Thoracic aorta (tissue), 2 donors: ENCODE measurements at regions not wholly inside any gene's neighbourhood (a gene's known extent, or its start where the extent isn't known, plus 50 kb on each side); places are given as distances from the start of the nearest gene placed in this dataset.

ENCODE experiments used
- ATAC-seq: fragments of 150-250 bp; one replicate; pipeline ENCODE4 v1.8.0; 2017; ENCODE audit warnings: low read depth; ENCODE audit not compliant: insufficient number of reproducible peaks, low FRiP score
- DNase-seq: peaks from one replicate; pipeline ENCODE4 v3.0.0-alpha.2; 2020; ENCODE audit warnings: low spot score
- H3K27ac ChIP-seq, 2 donors: fragments of 200-600 bp; sonication (generic); 1 replicate in 1 of 2; 2 replicates in 1 of 2; pipeline ENCODE4 v1.5.1; 2016; ENCODE audit warnings: mild to moderate bottlenecking in 2 of 2, moderate library complexity in 2 of 2
- H3K27me3 ChIP-seq: fragments of 200-600 bp; sonication (generic); replicated peaks from 2 replicates; pipeline ENCODE4 v1.6.0; 2016; ENCODE audit warnings: mild to moderate bottlenecking; ENCODE audit not compliant: insufficient read depth
- H3K36me3 ChIP-seq: fragments of 200-600 bp; sonication (generic); one replicate; pipeline ENCODE4 v1.5.1; 2016
- H3K4me1 ChIP-seq, 2 donors: fragments of 200-600 bp; sonication (generic); 1 replicate in 1 of 2; 2 replicates in 1 of 2; pipeline versions ENCODE4 v1.5.1 to v1.6.0; 2016; ENCODE audit warnings: low read depth in 2 of 2, mild to moderate bottlenecking in 1 of 2; ENCODE audit not compliant: control insufficient read depth in 1 of 2
- H3K4me3 ChIP-seq: fragments of 200-600 bp; sonication (generic); 2 replicates; pipeline ENCODE4 v1.5.1; 2016; ENCODE audit warnings: mild to moderate bottlenecking
- H3K9me3 ChIP-seq: fragments of 200-600 bp; sonication (generic); 2 replicates; pipeline ENCODE4 v1.5.1; 2016
- CTCF ChIP-seq: fragments of 200-600 bp; sonication (generic); IDR thresholded peaks from one replicate; pipeline ENCODE4 v1.5.1; 2019; ENCODE audit warnings: antibody characterized with exemption

GRCh38 chr5:145225529-145225928 lies 609.6 kb downstream of the PRELID2 start:
- no peak for DNase-seq
- Histone ChIP-seq H3K36me3 (no peaks in the 10 kb centered on the region), H3K27ac (no peak overlapping the region), H3K9me3 (no peaks in the 10 kb centered on the region), H3K27me3 (no peaks in the 10 kb centered on the region), H3K4me1 (no peaks in the 10 kb centered on the region), H3K4me3 (no peak overlapping the region)
- no peak for TF ChIP-seq CTCF
- ATAC-seq = no peak

GRCh38 chr5:145223582-145223981 lies 611.6 kb downstream of the PRELID2 start:
- Histone ChIP-seq H3K27ac (no peak overlapping the region), H3K9me3 (no peaks in the 10 kb centered on the region), H3K4me1 (no peaks in the 10 kb centered on the region), H3K36me3 (no peaks in the 10 kb centered on the region), H3K4me3 (no peak overlapping the region), H3K27me3 (no peaks in the 10 kb centered on the region)
- ATAC-seq (no peak), DNase-seq (no peak)
- TF ChIP-seq CTCF = no peak

- no peak for TF ChIP-seq CTCF
- no peak overlapping the region for H3K27ac ChIP-seq
- no peaks in the 10 kb centered on the region for H3K9me3 ChIP-seq
Observed at GRCh38 chr5:145222622-145223021, 612.5 kb downstream of the PRELID2 start.

GRCh38 chr5:145221416-145221815 lies 613.7 kb downstream of the PRELID2 start:
- Histone ChIP-seq H3K4me3 (no peak overlapping the region), H3K4me1 (no peaks in the 10 kb centered on the region), H3K27me3 (peaks cover 4% of the 10 kb centered on the region), H3K9me3 (no peaks in the 10 kb centered on the region), H3K27ac (no peak overlapping the region), H3K36me3 (no peaks in the 10 kb centered on the region)
- TF ChIP-seq CTCF = no peak
- DNase-seq (no peak), ATAC-seq (no peak)

More at GRCh38 chr5:145222622-145223021, 612.5 kb downstream of the PRELID2 start:
- Histone ChIP-seq H3K36me3 (no peaks in the 10 kb centered on the region), H3K27me3 (no peaks in the 10 kb centered on the region), H3K4me3 (no peak overlapping the region), H3K4me1 (no peaks in the 10 kb centered on the region)
- ATAC-seq (no peak), DNase-seq (no peak)

- no peaks in the 10 kb centered on the region for H3K36me3 ChIP-seq
- ATAC-seq (no peak), DNase-seq (no peak)
- H3K4me1 ChIP-seq = no peaks in the 10 kb centered on the region
- peaks cover 4% of the 10 kb centered on the region for H3K27me3 ChIP-seq
- H3K27ac ChIP-seq = no peak overlapping the region
- no peak overlapping the region for H3K4me3 ChIP-seq
- TF ChIP-seq CTCF = no peak
- H3K9me3 ChIP-seq = no peaks in the 10 kb centered on the region
Observed at GRCh38 chr5:145220481-145220880, 614.7 kb downstream of the PRELID2 start.
